ENCODE measurements at regions not wholly inside any gene's neighbourhood (a gene's known extent, or its start where the extent isn't known, plus 50 kb on each side); places are given as distances from the start of the nearest gene placed in this dataset.
"Not testable (repeated sequence)": the region's sequence is repeated elsewhere in the genome, so short reads cannot be mapped to it uniquely, and the experiment has no call there.

DNA sequence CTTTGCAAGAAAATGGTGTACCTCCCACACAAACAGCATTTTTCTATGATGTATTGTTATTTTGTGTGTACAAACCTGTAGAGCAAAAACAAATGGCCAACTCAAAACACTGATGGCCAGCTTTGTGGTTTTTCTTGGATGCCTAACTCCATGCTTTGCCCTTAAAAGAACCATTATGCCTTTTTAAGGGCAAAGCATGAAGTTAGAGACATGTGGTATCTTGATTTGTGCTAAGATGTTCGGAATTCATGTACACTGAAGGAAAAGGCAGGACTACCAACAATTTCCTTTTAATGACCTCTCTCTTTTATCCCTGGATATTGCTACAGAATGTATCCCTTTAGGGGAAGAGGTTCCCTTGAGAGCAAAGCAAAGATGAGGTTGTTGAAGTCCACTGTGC is 273.6 kb downstream of the SCG2 start:
- BruUV-seq (replicated peaks), result no TSS peak
- no peak overlapping the region for H3K56ac ChIP-seq (ENCODE audit: extremely low read depth, insufficient read depth, low read length)
- no peak overlapping the region for H3K9ac ChIP-seq (ENCODE audit: low read depth, low read length)
- H4K91ac ChIP-seq (ENCODE audit: insufficient read depth, low read depth, low read length), result no peak overlapping the region
- dilution Hi-C loops (cut with HindIII; ENCODE audit: low sequenced_read_pairs, unreplicated experiment), result no loop called here
- H3K4ac ChIP-seq (ENCODE audit: low read depth, low read length), result no peak overlapping the region
- no peak overlapping the region for H2BK15ac ChIP-seq (ENCODE audit: low read depth, low read length)
- ChIA-PET CTCF (no interaction called here), POLR2A (ENCODE audit: unreplicated experiment) (no interaction called here)
- no peak overlapping the region for H3K23ac ChIP-seq (ENCODE audit: low read depth, low read length)
- H3K18ac ChIP-seq (ENCODE audit: low read depth, low read length), result no peak overlapping the region
- H4K8ac ChIP-seq (ENCODE audit: low read depth in 2 of 2, low read length in 2 of 2), result no peak overlapping the region
- intact Hi-C loops (cut with micrococcal nuclease), result no loop called here
- TF ChIP-seq FOS (IDR thresholded peaks at IDR 0.05; ENCODE audit: low read depth, low read length), result no peak
- no peak for TF ChIP-seq MAZ (IDR thresholded peaks at IDR 0.05; ENCODE audit: borderline replicate concordance, low read depth, low read length)
- no peak for TF ChIP-seq POLR2A (IDR thresholded peaks at IDR 0.05; ENCODE audit: low read depth, low read length)
- TF ChIP-seq RFX5 (IDR thresholded peaks at IDR 0.05; ENCODE audit: low read depth, low read length), result no peak
- no peak for TF ChIP-seq CEBPB (IDR thresholded peaks at IDR 0.05; ENCODE audit: low read depth, low read length)
- TF ChIP-seq NFE2L2 (IDR thresholded peaks at IDR 0.05; ENCODE audit: low read depth, low read length), result no peak
- TF ChIP-seq, protein P1, sequence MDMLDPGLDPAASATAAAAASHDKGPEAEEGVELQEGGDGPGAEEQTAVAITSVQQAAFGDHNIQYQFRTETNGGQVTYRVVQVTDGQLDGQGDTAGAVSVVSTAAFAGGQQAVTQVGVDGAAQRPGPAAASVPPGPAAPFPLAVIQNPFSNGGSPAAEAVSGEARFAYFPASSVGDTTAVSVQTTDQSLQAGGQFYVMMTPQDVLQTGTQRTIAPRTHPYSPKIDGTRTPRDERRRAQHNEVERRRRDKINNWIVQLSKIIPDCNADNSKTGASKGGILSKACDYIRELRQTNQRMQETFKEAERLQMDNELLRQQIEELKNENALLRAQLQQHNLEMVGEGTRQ (IDR thresholded peaks at IDR 0.05; ENCODE audit: low read depth, low read length), result no peak
- TF ChIP-seq SMC3 (IDR thresholded peaks at IDR 0.05; ENCODE audit: low read depth, low read length), result no peak
- TF ChIP-seq RCOR1 (IDR thresholded peaks at IDR 0.05; ENCODE audit: insufficient replicate concordance, low read length), result no peak
- TF ChIP-seq BHLHE40 (IDR thresholded peaks at IDR 0.05; ENCODE audit: low read depth, low read length), result no peak
- H3K14ac ChIP-seq (replicated peaks; ENCODE audit: low read depth, low read length), result no peak overlapping the region
- no peaks in the 10 kb centered on the region for H4K20me1 ChIP-seq (ENCODE audit: insufficient read depth, low read length)
- H4K5ac ChIP-seq (ENCODE audit: low read depth, low read length), result no peak overlapping the region
- no peak overlapping the region for H3K4me2 ChIP-seq (ENCODE audit: low read depth, low read length)
- H2AK9ac ChIP-seq (replicated peaks; ENCODE audit: low read depth, low read length, poor library complexity), result no peak overlapping the region
- no peaks in the 10 kb centered on the region for H3K4me1 ChIP-seq (ENCODE audit: control insufficient read depth, insufficient read depth, low read length)
- H3K9me3 ChIP-seq (ENCODE audit: control insufficient read depth, insufficient read depth, low read length), result no peaks in the 10 kb centered on the region
- H2BK5ac ChIP-seq (ENCODE audit: low read depth, low read length, poor library complexity, severe bottlenecking), result no peak overlapping the region
- no CpG with 5 or more reads among the region's 1 CpG for WGBS, 2 experiments (ENCODE audit: extremely low coverage in 2 of 2, insufficient read length in 1 of 2)
- no peak overlapping the region for H3K4me3 ChIP-seq (ENCODE audit: insufficient read depth, low read depth, low read length)
- no peak for DNase-seq
- no peak for ATAC-seq (ENCODE audit: low read depth)
- in situ Hi-C loops (cut with MboI; ENCODE audit: low sequenced_read_pairs), result no loop called here
- no peaks in the 10 kb centered on the region for H3K9me1 ChIP-seq (ENCODE audit: insufficient read depth, low read length)
- no peaks in the 10 kb centered on the region; the same call in 1 of the 2 replicates for H3K27me3 ChIP-seq (ENCODE audit: control insufficient read depth, insufficient read depth, low read length)
- H3K79me1 ChIP-seq (ENCODE audit: low read depth in 1 of 2, low read length in 2 of 2), result no peaks in the 10 kb centered on the region
- no peaks in the 10 kb centered on the region for H3K36me3 ChIP-seq (ENCODE audit: control insufficient read depth, insufficient read depth, low read length)
- no peak overlapping the region for H2AFZ ChIP-seq (replicated peaks; ENCODE audit: low read length, poor library complexity)
- H2BK120ac ChIP-seq (ENCODE audit: low read depth, low read length), result no peak overlapping the region
- no peak overlapping the region for H2BK20ac ChIP-seq (ENCODE audit: low read depth, low read length)
- no peak overlapping the region for H2AK5ac ChIP-seq (ENCODE audit: low read depth, low read length)
- H3K27ac ChIP-seq (ENCODE audit: insufficient read depth, low read length), result no peak overlapping the region

DNA sequence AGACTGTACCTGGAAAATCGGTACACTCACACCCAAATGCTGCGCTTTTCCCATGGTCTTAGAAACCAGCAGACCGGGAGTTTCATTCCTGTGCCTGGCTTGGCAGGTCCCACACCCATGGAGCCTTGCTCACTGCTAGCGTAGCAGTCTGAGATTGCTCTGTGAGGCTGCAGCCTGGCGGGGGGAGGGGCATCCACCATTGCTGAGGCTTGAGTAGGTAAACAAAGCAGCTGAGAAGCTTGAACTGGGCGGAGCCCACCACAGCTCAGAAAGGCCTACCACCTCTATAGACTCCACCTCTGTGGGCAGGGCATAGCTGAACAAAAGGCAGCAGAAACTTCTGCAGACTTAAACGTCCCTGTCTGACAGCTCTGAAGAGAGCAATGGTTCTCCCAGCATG is 271.4 kb downstream of the SCG2 start:
- intact Hi-C loops (cut with micrococcal nuclease); POLR2A ChIA-PET (ENCODE audit: unreplicated experiment); H3K27ac ChIP-seq (ENCODE audit: insufficient read depth, low read length); H3K4me2 ChIP-seq (ENCODE audit: low read depth, low read length); H3K4ac ChIP-seq (ENCODE audit: low read depth, low read length); H4K20me1 ChIP-seq (ENCODE audit: insufficient read depth, low read length); in situ Hi-C loops (cut with MboI; ENCODE audit: low sequenced_read_pairs); dilution Hi-C loops (cut with HindIII; ENCODE audit: low sequenced_read_pairs, unreplicated experiment); H3K23ac ChIP-seq (ENCODE audit: low read depth, low read length); H3K18ac ChIP-seq (ENCODE audit: low read depth, low read length); H2AFZ ChIP-seq (replicated peaks; ENCODE audit: low read length, poor library complexity); H3K14ac ChIP-seq (replicated peaks; ENCODE audit: low read depth, low read length); H4K5ac ChIP-seq (ENCODE audit: low read depth, low read length); H3K4me1 ChIP-seq (ENCODE audit: control insufficient read depth, insufficient read depth, low read length); H2AK9ac ChIP-seq (replicated peaks; ENCODE audit: low read depth, low read length, poor library complexity); H3K9ac ChIP-seq (ENCODE audit: low read depth, low read length); H4K91ac ChIP-seq (ENCODE audit: insufficient read depth, low read depth, low read length); H3K36me3 ChIP-seq (ENCODE audit: control insufficient read depth, insufficient read depth, low read length); DNase-seq; ATAC-seq (ENCODE audit: low read depth); H2BK5ac ChIP-seq (ENCODE audit: low read depth, low read length, poor library complexity, severe bottlenecking); H4K8ac ChIP-seq (ENCODE audit: low read depth in 2 of 2, low read length in 2 of 2); H2BK20ac ChIP-seq (ENCODE audit: low read depth, low read length); H2AK5ac ChIP-seq (ENCODE audit: low read depth, low read length); H3K56ac ChIP-seq (ENCODE audit: extremely low read depth, insufficient read depth, low read length); H3K9me3 ChIP-seq (ENCODE audit: control insufficient read depth, insufficient read depth, low read length); H3K9me1 ChIP-seq (ENCODE audit: insufficient read depth, low read length); BruUV-seq (replicated peaks); H3K27me3 ChIP-seq (ENCODE audit: control insufficient read depth, insufficient read depth, low read length); H3K4me3 ChIP-seq (ENCODE audit: insufficient read depth, low read depth, low read length); CTCF ChIA-PET; H2BK15ac ChIP-seq (ENCODE audit: low read depth, low read length); H2BK120ac ChIP-seq (ENCODE audit: low read depth, low read length); H3K79me1 ChIP-seq (ENCODE audit: low read depth in 1 of 2, low read length in 2 of 2): not testable (repeated sequence)
- WGBS, 2 experiments (ENCODE audit: extremely low coverage in 2 of 2, insufficient read length in 1 of 2), result no CpG with 5 or more reads among the region's 7 CpGs

Data from IMR-90 (cell line).